Tibial nerve (tissue), 4 donors: ENCODE measurements at regions not wholly inside any gene's neighbourhood (a gene's known extent, or its start where the extent isn't known, plus 50 kb on each side); places are given as distances from the start of the nearest gene placed in this dataset.

Experiments used
- DNase-seq, 2 donors: peaks; one replicate each; pipeline ENCODE4 v3.0.0-alpha.2; 2019; ENCODE audit warnings: low spot score in 2 of 2
- H3K27ac ChIP-seq, 4 donors: fragments of 200-600 bp; sonication (generic) in 3 of 4; one replicate each; pipeline ENCODE4 v1.5.1; 2017 to 2019; ENCODE audit warnings: mild to moderate bottlenecking in 1 of 4
- H3K27me3 ChIP-seq, 2 donors: fragments of 200-600 bp; sonication (generic) in 1 of 2; one replicate each; pipeline versions ENCODE4 v1.5.1 to v1.6.0; 2017 to 2019
- H3K36me3 ChIP-seq, 3 donors: fragments of 200-600 bp; sonication (generic); one replicate each; pipeline ENCODE4 v1.5.1; 2018 to 2019
- H3K4me1 ChIP-seq, 4 donors: fragments of 200-600 bp; sonication (generic) in 3 of 4; one replicate each; pipeline ENCODE4 v1.5.1; 2017 to 2019
- H3K4me3 ChIP-seq, 4 donors: fragments of 200-600 bp; sonication (generic) in 3 of 4; one replicate each; pipeline ENCODE4 v1.5.1; 2017 to 2019; ENCODE audit warnings: mild to moderate bottlenecking in 1 of 4, moderate library complexity in 1 of 4
- H3K9me3 ChIP-seq, 4 donors: fragments of 200-600 bp; sonication (generic) in 3 of 4; one replicate each; pipeline ENCODE4 v1.5.1; 2017 to 2019
- EP300 ChIP-seq, 2 donors: sonication (generic); formaldehyde crosslinking; IDR thresholded peaks; one replicate each; pipeline ENCODE4 v1.6.1; 2017; ENCODE audit warnings: antibody characterized with exemption in 2 of 2, mild to moderate bottlenecking in 1 of 2
- POLR2A ChIP-seq, 2 donors: fragments of 450-650 bp; IDR thresholded peaks; one replicate each; pipeline ENCODE4 v1.6.1; 2017; ENCODE audit warnings: antibody characterized with exemption in 2 of 2, mild to moderate bottlenecking in 2 of 2, moderate library complexity in 2 of 2
- WGBS, 2 donors: methylation state at CpG; one replicate each; pipeline ENCODE4 v1.1.5; 2018; 5-methylcytosine and 5-hydroxymethylcytosine counted together
- TF ChIP-seq, protein P1 (sequence below), 5 experiments: fragments of 200-600 bp in 3 of 5; fragments of 450-650 bp in 2 of 5; sonication (generic) in 3 of 5; IDR thresholded peaks; one replicate each; pipeline ENCODE4 v1.5.1; 2016 to 2019; ENCODE audit warnings: antibody characterized with exemption in 5 of 5, mild to moderate bottlenecking in 3 of 5, moderate library complexity in 2 of 5

- no peak for DNase-seq
- TF ChIP-seq, protein P1, sequence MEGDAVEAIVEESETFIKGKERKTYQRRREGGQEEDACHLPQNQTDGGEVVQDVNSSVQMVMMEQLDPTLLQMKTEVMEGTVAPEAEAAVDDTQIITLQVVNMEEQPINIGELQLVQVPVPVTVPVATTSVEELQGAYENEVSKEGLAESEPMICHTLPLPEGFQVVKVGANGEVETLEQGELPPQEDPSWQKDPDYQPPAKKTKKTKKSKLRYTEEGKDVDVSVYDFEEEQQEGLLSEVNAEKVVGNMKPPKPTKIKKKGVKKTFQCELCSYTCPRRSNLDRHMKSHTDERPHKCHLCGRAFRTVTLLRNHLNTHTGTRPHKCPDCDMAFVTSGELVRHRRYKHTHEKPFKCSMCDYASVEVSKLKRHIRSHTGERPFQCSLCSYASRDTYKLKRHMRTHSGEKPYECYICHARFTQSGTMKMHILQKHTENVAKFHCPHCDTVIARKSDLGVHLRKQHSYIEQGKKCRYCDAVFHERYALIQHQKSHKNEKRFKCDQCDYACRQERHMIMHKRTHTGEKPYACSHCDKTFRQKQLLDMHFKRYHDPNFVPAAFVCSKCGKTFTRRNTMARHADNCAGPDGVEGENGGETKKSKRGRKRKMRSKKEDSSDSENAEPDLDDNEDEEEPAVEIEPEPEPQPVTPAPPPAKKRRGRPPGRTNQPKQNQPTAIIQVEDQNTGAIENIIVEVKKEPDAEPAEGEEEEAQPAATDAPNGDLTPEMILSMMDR (IDR thresholded peaks at IDR 0.05) = no peak
- TF ChIP-seq POLR2A (IDR thresholded peaks at IDR 0.05) (no peak), EP300 (IDR thresholded peaks at IDR 0.05) (no peak)
- H3K4me1 ChIP-seq = no peaks in the 10 kb centered on the region
- H3K4me3 ChIP-seq = no peak overlapping the region
- H3K27ac ChIP-seq = no peak overlapping the region
- H3K36me3 ChIP-seq = no peaks in the 10 kb centered on the region
- H3K9me3 ChIP-seq = peaks cover 0 to 32% (median 2%) of the 10 kb centered on the region in 4 donors
- no peaks in the 10 kb centered on the region for H3K27me3 ChIP-seq
Measured at GRCh38 chr1:13970631-13971247, 270.8 kb downstream of the PRDM2 start.

DNA sequence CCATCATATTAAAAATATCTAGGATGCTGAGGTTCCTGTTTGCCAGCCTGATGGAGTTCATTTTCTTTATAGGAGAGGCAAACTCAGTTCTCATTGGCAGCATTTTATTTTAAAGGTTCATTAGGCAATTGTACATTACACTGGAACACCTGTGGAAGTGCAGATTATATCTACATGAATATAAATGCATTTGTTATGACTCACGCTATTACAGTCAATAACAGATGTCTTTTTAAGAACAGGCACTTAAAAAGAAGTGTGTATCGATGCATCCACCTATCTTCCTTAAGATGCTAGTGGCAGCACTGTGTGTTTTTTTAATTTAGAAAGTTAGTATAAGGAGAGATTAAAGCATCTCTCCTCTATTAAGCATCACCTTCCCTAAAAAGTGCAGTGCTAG, 276.5 kb downstream of the PRDM2 start:
- no peak for TF ChIP-seq EP300 (IDR thresholded peaks at IDR 0.05)
- TF ChIP-seq POLR2A (IDR thresholded peaks at IDR 0.05) = no peak
- TF ChIP-seq, protein P1 (IDR thresholded peaks at IDR 0.05) = no peak
- Histone ChIP-seq H3K9me3 (peaks cover 0 to 16% (median 0%) of the 10 kb centered on the region in 4 donors), H3K36me3 (no peaks in the 10 kb centered on the region), H3K4me3 (no peak overlapping the region), H3K4me1 (no peaks in the 10 kb centered on the region), H3K27me3 (no peaks in the 10 kb centered on the region), H3K27ac (no peak overlapping the region)
- WGBS, 2 donors = 79 to 83% methylated on average over 2 of the region's 2 CpGs
- DNase-seq = no peak

GRCh38 chr1:13981142-13981541, 281.2 kb downstream of the PRDM2 start:
- Histone ChIP-seq H3K27ac (no peak overlapping the region), H3K4me1 (no peaks in the 10 kb centered on the region), H3K4me3 (no peak overlapping the region), H3K36me3 (no peaks in the 10 kb centered on the region), H3K9me3 (peaks cover 0 to 5% (median 0%) of the 10 kb centered on the region in 4 donors), H3K27me3 (no peaks in the 10 kb centered on the region)
- no peak for DNase-seq
- no peak for TF ChIP-seq EP300 (IDR thresholded peaks at IDR 0.05)
- no peak for TF ChIP-seq POLR2A (IDR thresholded peaks at IDR 0.05)
- TF ChIP-seq, protein P1 (IDR thresholded peaks at IDR 0.05) = no peak
- WGBS, 2 donors = 91 to 97% methylated on average over 2 of the region's 2 CpGs

DNA sequence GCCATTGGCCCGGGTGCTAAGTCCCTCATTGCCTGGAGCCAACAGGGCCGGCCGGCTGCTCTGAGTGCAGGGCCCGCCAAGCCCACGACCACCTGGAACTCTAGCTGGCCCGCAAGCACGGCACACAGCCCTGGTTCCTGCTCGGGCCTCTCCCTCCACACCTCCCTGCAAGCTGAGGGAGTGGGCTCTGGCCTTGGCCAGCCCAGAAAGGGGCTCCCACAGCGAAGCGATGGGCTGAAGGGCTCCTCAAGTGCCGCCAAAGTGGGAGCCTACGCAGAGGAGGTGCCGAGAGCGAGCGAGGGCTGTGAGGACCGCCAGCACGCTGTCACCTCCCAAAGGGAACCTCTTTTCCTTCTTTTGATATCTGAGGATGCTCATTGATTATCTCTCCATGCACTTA, 283.4 kb downstream of the PRDM2 start:
- 93 to 95% methylated on average over 11 to 13 of the region's 17 CpGs for WGBS, 2 donors
- DNase-seq = no peak
- Histone ChIP-seq H3K9me3 (peaks cover 0 to 5% (median 0%) of the 10 kb centered on the region in 4 donors), H3K27me3 (no peaks in the 10 kb centered on the region), H3K27ac (no peak overlapping the region), H3K4me1 (no peaks in the 10 kb centered on the region), H3K4me3 (no peak overlapping the region), H3K36me3 (no peaks in the 10 kb centered on the region)
- TF ChIP-seq, protein P1 (IDR thresholded peaks at IDR 0.05) = no peak
- TF ChIP-seq EP300 (IDR thresholded peaks at IDR 0.05) = no peak
- no peak for TF ChIP-seq POLR2A (IDR thresholded peaks at IDR 0.05)

- no peaks in the 10 kb centered on the region for H3K9me3 ChIP-seq
- DNase-seq = no peak
- 84 to 86% methylated on average over 5 of the region's 5 CpGs for WGBS, 2 donors
- TF ChIP-seq, protein P1 (IDR thresholded peaks at IDR 0.05) = no peak
- TF ChIP-seq EP300 (IDR thresholded peaks at IDR 0.05) (no peak), POLR2A (IDR thresholded peaks at IDR 0.05) (no peak)
- no peak overlapping the region for H3K27ac ChIP-seq
- no peak overlapping the region for H3K4me3 ChIP-seq
- H3K36me3 ChIP-seq = no peaks in the 10 kb centered on the region
- H3K27me3 ChIP-seq = no peaks in the 10 kb centered on the region
- no peaks in the 10 kb centered on the region for H3K4me1 ChIP-seq
Measured at GRCh38 chr1:13990939-13991338, 291.0 kb downstream of the PRDM2 start.
